CD4-positive, alpha-beta T cell treated with Interferon gamma for 1 hour (primary cell): ENCODE measurements at regions not wholly inside any gene's neighbourhood (a gene's known extent, or its start where the extent isn't known, plus 50 kb on each side); places are given as distances from the start of the nearest gene placed in this dataset.
"Not testable (repeated sequence)": the region's sequence is repeated elsewhere in the genome, so short reads cannot be mapped to it uniquely, and the experiment has no call there.

ENCODE experiments used
- DNase-seq: peaks from one replicate; pipeline ENCODE4 v3.0.0-alpha.2; 2020

GRCh38 chr3:87706176-87706575, 352.6 kb downstream of the CGGBP1 start:
- DNase-seq, result no peak

DNA sequence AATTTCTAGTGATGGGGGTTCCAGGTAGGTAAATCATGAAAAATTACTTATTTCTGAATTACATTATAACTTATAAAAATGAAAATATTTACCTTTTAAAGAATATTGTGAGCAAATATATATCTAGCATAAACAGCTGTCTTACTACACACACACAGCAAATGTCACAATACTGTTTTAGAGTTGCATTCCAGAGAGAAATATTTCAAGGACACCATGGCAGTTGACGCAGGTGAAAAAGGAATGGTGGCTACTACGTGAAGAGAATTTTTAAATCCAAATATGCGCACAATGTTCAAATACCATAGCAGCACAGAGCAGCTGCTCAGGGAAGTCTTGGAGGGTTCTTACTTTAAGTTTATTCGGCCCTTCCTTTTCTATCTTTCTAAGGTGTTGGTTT, 356.2 kb downstream of the CGGBP1 start:
- no peak for DNase-seq

DNA sequence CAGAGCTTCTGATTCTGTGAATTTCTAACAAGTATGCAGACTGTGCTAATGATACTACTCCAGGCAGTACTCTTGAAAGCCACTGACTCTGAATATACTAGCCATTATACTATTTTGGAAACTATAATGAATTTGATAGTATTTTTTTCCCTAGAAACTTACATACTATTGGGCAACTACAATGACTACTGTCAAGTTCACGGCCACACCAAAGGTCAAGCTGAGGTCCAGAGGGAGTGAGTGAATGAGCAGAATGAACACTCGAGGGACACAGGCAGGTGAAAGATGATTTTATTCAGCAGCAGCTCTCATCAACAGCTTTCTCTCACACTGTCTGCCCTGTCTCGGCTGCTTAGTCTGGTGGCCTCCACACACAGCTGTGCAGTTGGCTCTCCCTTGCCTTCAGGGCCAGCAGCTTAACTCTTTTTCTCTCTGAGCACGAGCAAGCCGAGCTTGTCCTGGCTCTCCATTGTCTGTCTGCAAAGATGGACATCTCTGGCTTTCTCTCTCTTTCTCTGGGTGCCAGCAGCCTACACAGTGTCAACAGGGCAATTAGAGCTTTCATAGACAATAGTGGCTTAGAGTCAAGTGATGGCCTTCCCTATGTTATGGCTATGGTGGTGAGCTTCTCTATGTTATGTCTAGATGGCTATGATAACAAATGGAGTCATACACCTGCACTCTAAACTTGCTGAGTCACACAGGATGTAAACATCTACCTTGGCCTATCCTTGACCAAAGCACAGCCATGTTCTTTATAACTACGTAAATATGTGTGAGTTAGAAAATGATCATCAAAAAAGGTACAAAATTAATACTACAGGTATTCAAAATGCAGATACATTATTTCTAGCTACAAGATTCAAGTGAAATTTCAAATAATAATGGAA, 362.4 kb downstream of the CGGBP1 start:
- no peak for DNase-seq

DNA sequence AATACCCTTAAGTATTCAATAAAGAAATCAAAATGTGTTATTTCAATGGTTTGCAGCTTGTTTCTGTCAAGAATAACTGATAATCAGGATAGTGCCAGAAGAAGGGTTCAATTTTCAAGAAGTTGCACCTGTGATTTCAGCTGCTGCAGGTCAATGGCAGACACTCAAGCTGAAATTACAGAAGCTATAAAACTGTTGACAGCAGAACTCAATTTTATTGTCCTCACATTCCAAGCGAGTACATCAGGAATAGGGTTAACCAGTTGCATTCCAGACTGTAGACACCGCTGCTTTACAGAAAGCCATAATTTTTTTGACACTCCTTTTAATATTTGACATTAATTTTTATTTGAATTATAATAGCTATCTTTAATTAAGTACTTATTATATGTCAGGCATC, 364.1 kb downstream of the CGGBP1 start:
- no peak for DNase-seq

DNA sequence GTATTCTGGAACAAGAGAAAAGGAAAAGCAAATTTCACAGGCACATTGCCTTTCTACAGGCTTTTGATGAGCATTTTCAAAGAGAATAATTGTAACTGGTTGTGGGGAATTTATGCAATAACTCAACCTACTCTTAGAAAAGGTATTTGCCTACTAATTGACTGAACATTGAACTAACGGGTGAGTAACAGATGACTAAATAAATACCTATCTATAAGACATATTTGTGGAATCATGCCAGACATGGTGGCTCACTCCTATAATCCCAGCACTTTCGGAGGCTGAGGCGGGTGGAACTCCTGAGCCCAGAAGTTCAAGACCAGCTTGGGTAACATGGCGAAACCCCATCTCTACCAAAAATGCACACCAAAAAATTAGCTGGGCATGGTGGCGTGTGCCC, 367.7 kb downstream of the CGGBP1 start:
- no peak for DNase-seq

DNA sequence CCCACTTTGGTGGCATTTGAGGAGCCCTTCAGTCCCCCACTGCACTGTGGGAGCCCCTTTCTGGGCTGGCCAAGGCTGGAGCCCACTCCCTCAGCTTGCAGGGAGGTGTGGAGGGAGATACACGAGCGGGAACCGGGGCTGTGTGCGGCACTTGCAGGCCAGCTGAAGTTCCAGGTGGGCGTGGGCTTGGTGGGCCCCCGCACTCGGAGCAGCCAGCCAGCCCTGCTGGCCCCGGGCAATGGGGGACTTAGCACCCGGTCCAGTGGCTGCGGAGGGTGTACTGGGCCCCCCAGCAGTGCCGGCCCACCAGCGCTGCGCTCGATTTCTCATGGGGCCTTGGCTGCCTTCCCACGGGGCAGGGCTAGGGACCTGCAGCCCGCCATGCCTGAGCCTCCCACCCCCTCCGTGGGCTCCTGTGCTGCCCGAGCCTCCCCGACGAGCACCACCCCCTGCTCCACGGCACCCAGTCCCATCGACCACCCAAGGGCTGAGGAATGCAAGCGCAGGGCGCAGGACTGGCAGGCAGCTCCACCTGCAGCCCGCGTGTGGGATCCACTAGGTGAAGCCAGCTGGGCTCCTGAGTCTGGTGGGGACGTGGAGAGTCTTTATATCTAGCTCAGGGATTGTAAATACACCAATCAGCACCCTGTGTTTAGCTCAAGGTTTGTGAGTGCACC, 379.7 kb downstream of the CGGBP1 start:
- DNase-seq, result not testable (repeated sequence)

DNA sequence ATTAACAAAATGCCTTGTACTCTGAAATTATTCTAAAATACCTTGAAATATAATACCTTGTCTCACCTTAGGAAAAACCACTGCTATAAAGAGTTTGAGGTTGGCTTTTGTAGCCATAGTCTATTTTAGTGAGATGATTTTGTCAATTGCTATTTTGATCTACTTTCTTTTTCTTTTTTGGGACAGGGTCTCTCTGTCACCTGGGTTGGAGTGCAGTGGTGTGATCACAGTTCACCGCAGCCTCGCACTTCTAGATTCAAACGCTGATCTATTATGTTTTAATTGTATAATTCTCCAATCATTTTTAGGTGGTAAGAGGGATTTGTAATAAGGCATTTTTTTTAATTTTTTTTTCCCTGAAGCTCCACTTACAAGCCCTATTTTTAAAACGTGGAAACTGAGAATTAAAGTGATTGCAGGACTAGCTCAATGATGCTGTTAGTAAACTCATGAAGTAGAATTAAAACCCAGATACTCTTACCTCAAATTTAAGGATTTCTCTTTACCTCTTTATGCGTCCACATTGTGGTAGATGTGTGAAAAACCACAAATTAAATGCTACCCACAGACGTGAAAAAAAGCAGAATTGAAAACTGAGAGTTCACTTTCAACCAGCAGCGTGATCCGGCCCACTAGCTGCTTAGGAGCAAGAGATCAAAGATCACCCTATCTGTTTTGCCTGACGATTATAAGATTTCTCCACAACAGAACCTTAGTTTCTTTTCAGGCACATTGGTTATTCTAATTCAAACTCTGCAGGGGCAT, 384.2 kb downstream of the CGGBP1 start:
- DNase-seq, result no peak

DNA sequence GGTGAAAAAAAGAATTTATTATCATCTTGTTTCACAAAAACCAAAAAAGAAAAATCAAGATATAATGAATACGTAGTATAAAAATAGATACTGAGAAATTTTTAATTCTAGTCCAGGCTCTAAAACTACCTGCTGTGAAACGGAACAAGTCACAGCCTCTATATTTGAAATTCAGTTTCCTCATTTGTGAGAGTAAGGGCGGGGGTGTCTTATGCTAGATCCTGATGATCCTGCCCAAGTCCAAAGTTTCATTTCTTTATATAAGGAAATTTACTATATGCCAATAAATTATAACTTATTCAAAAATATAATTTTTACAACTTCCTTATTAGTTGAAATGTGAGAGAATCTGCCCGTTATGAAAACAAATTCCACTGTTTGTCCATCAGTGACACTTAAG, 385.7 kb downstream of the CGGBP1 start:
- no peak for DNase-seq

DNA sequence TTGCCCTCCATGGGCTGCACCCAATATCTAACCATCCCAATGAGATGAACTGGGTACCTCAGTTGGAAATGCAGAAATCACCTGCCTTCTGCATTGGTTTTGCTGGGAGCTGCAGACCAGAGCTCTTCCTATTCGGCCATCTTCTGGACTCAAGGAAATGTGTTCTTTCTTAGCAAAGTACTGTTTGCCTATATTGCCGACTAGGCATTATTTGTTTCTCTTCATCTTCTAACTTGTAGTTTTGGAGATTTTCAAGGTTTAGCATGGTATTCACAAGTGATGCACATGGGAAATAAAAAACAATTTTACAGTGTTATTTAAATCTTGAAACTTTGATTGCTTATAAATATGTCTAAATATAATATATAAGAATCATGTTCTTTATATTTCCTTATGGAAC, 377.8 kb upstream of the POU1F1 start:
- no peak for DNase-seq

DNA sequence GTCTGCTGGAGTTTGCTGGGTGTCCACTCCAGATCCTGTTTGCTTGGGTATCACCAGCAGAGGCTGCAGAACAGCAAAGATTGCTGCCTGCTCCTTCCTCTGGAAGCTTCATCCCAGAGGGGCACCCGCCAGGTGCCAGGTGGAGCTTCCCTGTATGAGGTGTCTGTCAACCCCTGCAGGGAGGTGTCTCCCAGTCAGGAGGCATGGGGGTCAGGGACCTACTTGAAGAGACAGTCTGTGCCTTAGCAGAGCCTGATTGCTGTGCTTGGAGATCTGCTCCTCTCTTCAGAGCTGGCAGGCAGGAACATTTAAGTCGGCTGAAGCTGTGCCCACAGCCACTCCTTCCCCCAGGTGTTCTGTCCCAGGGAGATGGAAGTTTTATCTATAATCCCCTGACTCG, 376.8 kb upstream of the POU1F1 start:
- DNase-seq, result not testable (repeated sequence)

DNA sequence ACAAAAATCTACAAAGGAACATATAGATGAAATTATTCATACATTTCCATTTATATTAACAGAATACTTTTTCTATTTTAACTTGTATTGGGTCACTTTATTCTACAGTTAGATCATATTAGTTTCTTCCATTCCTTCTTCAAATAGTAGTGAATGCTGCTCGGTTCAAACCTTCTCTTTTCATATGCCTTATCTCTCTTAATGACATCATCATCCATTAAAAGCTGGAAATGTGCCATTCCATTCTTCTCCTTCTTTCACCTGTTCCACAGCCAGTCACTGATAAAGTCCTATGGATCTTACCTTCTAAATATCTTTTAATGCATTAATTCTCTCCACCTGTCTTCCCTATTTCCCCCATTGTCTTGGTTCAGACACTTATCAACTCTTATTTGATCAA, 358.0 kb upstream of the POU1F1 start:
- DNase-seq, result no peak

- DNase-seq, result no peak
Observed at GRCh38 chr3:87627316-87627715, 350.9 kb upstream of the POU1F1 start.

DNA sequence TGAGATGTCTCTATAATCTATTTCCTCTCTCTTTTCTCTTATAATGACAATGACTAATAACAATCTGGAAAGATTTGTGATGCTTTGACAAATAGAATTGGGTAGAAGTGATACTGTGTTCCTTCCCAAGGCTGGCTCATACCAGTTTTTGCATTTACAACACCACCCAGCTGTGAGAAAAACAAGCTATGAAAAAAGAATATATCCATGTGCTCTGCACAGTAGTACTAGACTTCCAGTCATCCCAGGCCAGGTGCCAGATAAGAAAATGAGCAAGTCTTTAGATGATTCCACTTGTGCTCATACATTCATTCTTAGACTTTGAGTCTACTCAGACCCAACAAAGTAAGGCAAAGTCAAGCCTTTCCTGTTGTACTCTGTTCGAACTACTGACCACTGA, 350.2 kb upstream of the POU1F1 start:
- no peak for DNase-seq

DNA sequence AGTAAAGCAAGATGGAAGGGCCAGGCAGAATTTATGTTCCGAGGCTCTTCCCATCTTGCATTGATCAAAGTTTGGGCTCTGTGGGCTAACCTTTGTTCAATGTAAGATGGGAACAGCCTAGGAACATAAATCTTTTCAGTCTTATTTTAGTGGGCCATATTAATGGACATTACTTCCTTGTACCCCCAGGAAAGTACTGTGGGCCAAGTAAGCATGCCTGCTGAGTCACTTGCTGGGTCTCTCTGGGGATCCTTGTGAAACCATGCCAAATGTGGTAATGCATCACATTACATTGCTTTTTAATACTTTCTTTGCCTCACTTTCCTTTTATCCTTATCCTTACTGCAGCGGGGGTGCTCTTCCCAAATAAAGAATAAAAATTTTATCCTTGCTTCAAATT, 349.5 kb upstream of the POU1F1 start:
- no peak for DNase-seq

GRCh38 chr3:87624860-87625259, 348.5 kb upstream of the POU1F1 start:
- no peak for DNase-seq

- no peak for DNase-seq
Observed at GRCh38 chr3:87621667-87622066, 345.3 kb upstream of the POU1F1 start.

- no peak for DNase-seq
Observed at GRCh38 chr3:87615506-87615905, 339.1 kb upstream of the POU1F1 start.

GRCh38 chr3:87614998-87615397, 338.6 kb upstream of the POU1F1 start:
- DNase-seq, result no peak

DNA sequence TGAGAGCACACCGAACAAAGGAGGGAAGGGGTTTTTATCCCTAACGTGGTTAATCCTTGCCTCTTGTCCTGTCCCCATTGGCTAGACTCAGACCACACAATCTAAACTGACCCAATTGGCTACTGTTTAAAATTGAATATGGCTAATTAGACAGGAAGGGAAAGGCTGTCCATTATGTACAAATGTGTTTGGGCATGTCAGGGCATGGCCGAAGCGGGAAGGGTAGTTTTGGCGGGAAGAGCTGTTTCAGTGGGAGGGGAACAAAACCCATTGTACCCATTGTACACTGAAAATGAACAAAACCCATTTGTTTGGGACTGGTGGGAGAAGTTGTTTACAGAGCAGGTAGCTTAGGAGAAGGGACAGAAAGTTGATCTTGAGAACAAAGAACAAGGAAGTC, 330.9 kb upstream of the POU1F1 start:
- no peak for DNase-seq

GRCh38 chr3:87595798-87596197, 319.4 kb upstream of the POU1F1 start:
- no peak for DNase-seq

DNA sequence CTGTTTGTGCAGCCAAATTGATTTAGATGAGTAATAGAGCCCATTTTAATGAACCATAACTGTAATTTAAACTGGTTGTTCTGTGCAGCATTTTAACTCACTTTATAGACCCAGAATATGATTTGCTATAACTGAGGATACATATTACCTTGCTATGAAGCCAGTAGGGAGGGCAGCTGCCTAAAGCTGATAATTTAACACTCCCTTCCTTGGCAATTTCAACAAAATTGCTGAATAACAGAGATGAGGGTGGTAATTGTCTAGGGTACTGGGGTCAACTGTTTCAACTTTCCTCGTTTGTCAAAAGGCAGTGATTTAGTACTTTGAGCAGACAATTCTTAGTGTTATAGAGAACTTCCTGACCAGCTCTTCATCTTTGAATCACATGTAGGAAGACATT, 304.9 kb upstream of the POU1F1 start:
- DNase-seq, result no peak

DNA sequence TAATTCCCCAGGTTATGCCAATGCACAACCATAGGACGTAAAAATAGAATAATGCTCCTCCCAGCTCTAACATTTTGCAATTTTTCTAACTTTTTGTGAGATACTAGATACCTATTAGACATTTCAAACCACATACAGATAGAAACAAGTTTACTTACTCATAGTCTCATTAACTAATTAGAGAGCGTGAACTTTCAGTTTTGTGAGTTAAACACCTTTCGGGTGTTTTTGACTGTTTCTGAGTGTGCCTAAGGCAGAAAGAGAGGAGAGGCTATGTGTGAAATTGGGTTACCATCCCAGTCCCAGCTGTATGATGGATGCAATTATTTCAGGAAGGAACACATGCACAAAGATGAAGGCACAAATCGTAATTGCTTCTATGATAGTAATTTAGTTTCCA, 300.4 kb upstream of the POU1F1 start:
- DNase-seq, result no peak

GRCh38 chr3:87575550-87575949, 299.2 kb upstream of the POU1F1 start:
- DNase-seq, result no peak

GRCh38 chr3:87568331-87568730, 291.9 kb upstream of the POU1F1 start:
- DNase-seq, result no peak
